CD8-positive, alpha-beta memory T cell (primary cell): ENCODE measurements at regions not wholly inside any gene's neighbourhood (a gene's known extent, or its start where the extent isn't known, plus 50 kb on each side); places are given as distances from the start of the nearest gene placed in this dataset.
"Not testable (repeated sequence)": the region's sequence is repeated elsewhere in the genome, so short reads cannot be mapped to it uniquely, and the experiment has no call there.

Experiments used
- CTCF ChIA-PET: fragments of 350-600 bp; sonication (Branson Sonifier 250); formaldehyde crosslinking; loops from one replicate; lab custom pipeline; 2021; ENCODE audit warnings: antibody characterized with exemption; lab: Charles Lee
- POLR2A ChIA-PET: fragments of 350-600 bp; sonication (Branson Sonifier 250); formaldehyde crosslinking; loops from one replicate; lab custom pipeline; 2021; ENCODE audit warnings: antibody characterized with exemption; lab: Charles Lee
- DNase-seq, 5 donors: peaks; one replicate each; pipeline versions ENCODE4 v3.0.0 to v3.0.0-alpha.2; 2020 to 2022; ENCODE audit warnings: mixed read lengths in 1 of 5
- H3K27ac ChIP-seq: one replicate; pipeline ENCODE4 v1.7.0; 2013; ENCODE audit warnings: low read depth, mild to moderate bottlenecking, low read length, moderate library complexity
- H3K27me3 ChIP-seq: 2 replicates; pipeline ENCODE4 v1.7.0; 2013; ENCODE audit warnings: low read length, mild to moderate bottlenecking; ENCODE audit not compliant: insufficient read depth, poor library complexity, severe bottlenecking
- H3K36me3 ChIP-seq: 2 replicates; pipeline ENCODE4 v1.7.0; 2013; ENCODE audit warnings: mild to moderate bottlenecking, low read length, moderate library complexity; ENCODE audit not compliant: insufficient read depth
- H3K4me1 ChIP-seq: 2 replicates; pipeline ENCODE4 v1.7.0; 2013; ENCODE audit warnings: mild to moderate bottlenecking, low read length, moderate library complexity; ENCODE audit not compliant: insufficient read depth
- H3K4me3 ChIP-seq: 2 replicates; pipeline ENCODE4 v1.7.0; 2013; ENCODE audit warnings: mild to moderate bottlenecking, low read length
- H3K9me3 ChIP-seq: 2 replicates; pipeline ENCODE4 v1.7.0; 2013; ENCODE audit warnings: mild to moderate bottlenecking, low read length
- H3K27ac Mint-ChIP-seq, 8 donors: one replicate each; pipeline ENCODE4 v1.8.0; 2020 to 2021; ENCODE audit warnings: mixed read lengths in 8 of 8, mild to moderate bottlenecking in 6 of 8, inconsistent platforms in 3 of 8, moderate library complexity in 3 of 8
- H3K27me3 Mint-ChIP-seq, 2 donors: one replicate each; pipeline ENCODE4 v1.8.0; 2020 to 2021; ENCODE audit warnings: mixed read lengths in 2 of 2, mild to moderate bottlenecking in 1 of 2, moderate library complexity in 1 of 2
- H3K36me3 Mint-ChIP-seq, 3 donors: one replicate each; pipeline ENCODE4 v1.8.0; 2020 to 2021; ENCODE audit warnings: mixed read lengths in 3 of 3, inconsistent platforms in 1 of 3, mild to moderate bottlenecking in 1 of 3
- H3K4me1 Mint-ChIP-seq, 3 donors: one replicate each; pipeline ENCODE4 v1.8.0; 2020 to 2021; ENCODE audit warnings: mixed read lengths in 3 of 3, inconsistent platforms in 1 of 3, mild to moderate bottlenecking in 1 of 3
- H3K4me3 Mint-ChIP-seq, 7 donors: one replicate each; pipeline ENCODE4 v1.8.0; 2020 to 2021; ENCODE audit warnings: mixed read lengths in 7 of 7, mild to moderate bottlenecking in 6 of 7, moderate library complexity in 4 of 7, inconsistent platforms in 2 of 7
- H3K9me3 Mint-ChIP-seq, 5 donors: one replicate each; pipeline ENCODE4 v1.8.0; 2020 to 2022; ENCODE audit warnings: mixed read lengths in 5 of 5, mild to moderate bottlenecking in 3 of 5, moderate library complexity in 2 of 5, inconsistent platforms in 1 of 5

DNA sequence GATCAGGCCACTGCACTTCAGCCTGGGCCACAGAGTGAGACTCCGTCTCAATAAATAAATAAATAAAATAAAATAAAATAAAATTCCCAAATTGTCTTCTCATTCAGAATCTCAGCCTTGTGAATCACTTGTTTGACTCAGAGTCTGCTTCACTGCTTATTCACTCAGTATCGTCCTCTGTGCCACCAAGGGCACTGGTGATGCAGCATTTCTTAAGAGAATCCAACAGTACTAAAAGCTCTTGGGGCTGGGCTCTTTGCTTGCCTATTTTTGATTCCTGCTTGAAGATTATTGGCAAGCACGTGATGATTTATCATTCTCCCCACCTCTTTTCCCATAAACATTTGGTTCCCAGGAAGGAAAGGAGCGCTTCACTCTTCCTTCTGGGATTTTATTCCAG is 54.8 kb upstream of the HMGB1 start:
- Histone ChIP-seq H3K9me3 (no peaks in the 10 kb centered on the region), H3K36me3 (no peaks in the 10 kb centered on the region), H3K27ac (no peak overlapping the region), H3K4me3 (no peak overlapping the region), H3K27me3 (no peaks in the 10 kb centered on the region), H3K4me1 (no peaks in the 10 kb centered on the region)
- no peak for DNase-seq
- ChIA-PET CTCF (no interaction called here), POLR2A (no interaction called here)
- Mint-ChIP-seq H3K36me3 (no peaks in the 10 kb centered on the region), H3K9me3 (peaks cover 0 to 2% (median 0%) of the 10 kb centered on the region in 5 donors), H3K27me3 (peaks cover 0 to 6% of the 10 kb centered on the region in 2 donors), H3K4me3 (no peak overlapping the region), H3K4me1 (peaks cover 5 to 8% (median 6%) of the 10 kb centered on the region in 3 donors), H3K27ac (no peak overlapping the region)

DNA sequence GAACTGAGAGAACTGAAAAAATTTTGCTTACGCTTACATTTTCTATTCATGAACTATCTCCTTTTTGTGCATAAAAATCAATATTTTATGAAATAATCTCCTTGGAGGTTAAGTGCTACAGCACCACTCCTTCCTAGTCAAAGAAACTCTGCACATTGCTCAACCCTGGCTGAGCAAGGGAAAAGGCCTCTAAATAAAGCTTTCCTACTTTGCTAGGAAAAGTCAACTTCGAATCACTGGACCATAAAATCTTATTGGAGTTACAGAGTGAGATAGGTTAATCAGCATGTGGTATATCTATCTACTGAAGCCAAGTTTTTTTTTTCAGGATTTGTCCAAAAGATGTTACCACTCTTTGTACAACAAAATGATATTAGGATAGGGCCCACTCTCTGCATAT is 57.5 kb upstream of the HMGB1 start:
- Mint-ChIP-seq H3K4me3 (no peak overlapping the region), H3K27ac (no peak overlapping the region), H3K27me3 (peaks cover 0 to 4% of the 10 kb centered on the region in 2 donors), H3K4me1 (peaks cover 5 to 8% (median 6%) of the 10 kb centered on the region in 3 donors), H3K9me3 (peaks cover 0 to 2% (median 0%) of the 10 kb centered on the region in 5 donors), H3K36me3 (no peaks in the 10 kb centered on the region)
- Histone ChIP-seq H3K36me3 (no peaks in the 10 kb centered on the region), H3K4me3 (no peak overlapping the region), H3K4me1 (no peaks in the 10 kb centered on the region), H3K27ac (no peak overlapping the region), H3K9me3 (no peaks in the 10 kb centered on the region), H3K27me3 (no peaks in the 10 kb centered on the region)
- POLR2A ChIA-PET: interaction anchor here (0.7 kb wide), 1 partner anchor 101 kb away, joined by 3 read pairs; the partner anchor contains the start of gene UBE2L5
- DNase-seq: no peak
- CTCF ChIA-PET: interaction anchor here (1.6 kb wide), 1 partner anchor 10 kb away, joined by 3 read pairs; no protein-coding TSS in a partner anchor

DNA sequence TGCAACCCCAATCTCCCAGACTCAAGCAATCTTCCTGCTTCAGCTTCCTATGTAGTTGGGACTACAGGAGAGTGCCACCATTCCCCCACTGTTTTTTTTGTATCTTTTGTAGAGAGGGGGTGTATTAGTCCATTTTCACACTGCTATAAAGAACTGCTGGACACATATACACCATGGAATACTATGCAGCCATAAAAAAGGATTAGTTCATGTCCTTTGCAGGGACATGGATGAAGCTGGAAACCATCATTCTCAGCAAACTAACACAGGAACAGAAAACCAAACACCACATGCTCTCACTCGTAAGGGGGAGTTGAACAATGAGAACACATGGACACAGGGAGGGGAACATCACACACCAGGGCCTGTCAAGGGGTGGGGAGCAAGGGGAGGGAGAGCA is 58.1 kb upstream of the HMGB1 start:
- H3K9me3 Mint-ChIP-seq, DNase-seq, H3K9me3 ChIP-seq, H3K36me3 ChIP-seq, H3K4me3 Mint-ChIP-seq, H3K27me3 ChIP-seq, CTCF ChIA-PET, H3K4me1 ChIP-seq, H3K27ac ChIP-seq, POLR2A ChIA-PET, H3K36me3 Mint-ChIP-seq, H3K4me3 ChIP-seq, H3K27me3 Mint-ChIP-seq, H3K4me1 Mint-ChIP-seq: not testable (repeated sequence)
- peak overlapping the region in 1 of 8 donors; percentile 70 for H3K27ac Mint-ChIP-seq

GRCh38 chr13:30525212-30525611 is 59.5 kb upstream of the HMGB1 start:
- CTCF ChIA-PET, H3K36me3 ChIP-seq, H3K9me3 ChIP-seq, H3K27me3 ChIP-seq, H3K4me3 ChIP-seq, H3K4me1 ChIP-seq, H3K4me1 Mint-ChIP-seq, H3K27me3 Mint-ChIP-seq, H3K4me3 Mint-ChIP-seq, H3K27ac Mint-ChIP-seq, H3K9me3 Mint-ChIP-seq, POLR2A ChIA-PET, H3K27ac ChIP-seq, H3K36me3 Mint-ChIP-seq: not testable (repeated sequence)
- DNase-seq: peak in 1 of 5 donors; percentile 60

- no peak for DNase-seq
- Histone ChIP-seq H3K9me3 (no peaks in the 10 kb centered on the region), H3K36me3 (no peaks in the 10 kb centered on the region), H3K4me1 (no peaks in the 10 kb centered on the region), H3K27ac (no peak overlapping the region), H3K4me3 (no peak overlapping the region), H3K27me3 (no peaks in the 10 kb centered on the region)
- CTCF ChIA-PET: no interaction called here
- Mint-ChIP-seq H3K9me3 (peaks cover 0 to 2% (median 0%) of the 10 kb centered on the region in 5 donors), H3K36me3 (no peaks in the 10 kb centered on the region), H3K4me3 (peak overlapping the region in 1 of 7 donors; percentile 29), H3K27ac (no peak overlapping the region), H3K27me3 (peaks cover 0 to 3% of the 10 kb centered on the region in 2 donors), H3K4me1 (peaks cover 5 to 8% (median 6%) of the 10 kb centered on the region in 3 donors)
- POLR2A ChIA-PET: no interaction called here
These were observed 61.1 kb upstream of the HMGB1 start for GRCh38 chr13:30526612-30527495.

- Mint-ChIP-seq H3K27me3 (peaks cover 0 to under 1% of the 10 kb centered on the region in 2 donors), H3K36me3 (no peaks in the 10 kb centered on the region), H3K9me3 (peaks cover 0 to under 1% (median 0%) of the 10 kb centered on the region in 5 donors), H3K4me1 (peaks cover 5 to 8% (median 6%) of the 10 kb centered on the region in 3 donors), H3K4me3 (no peak overlapping the region), H3K27ac (no peak overlapping the region)
- Histone ChIP-seq H3K27ac (no peak overlapping the region), H3K36me3 (no peaks in the 10 kb centered on the region), H3K9me3 (no peaks in the 10 kb centered on the region), H3K4me1 (no peaks in the 10 kb centered on the region), H3K4me3 (no peak overlapping the region), H3K27me3 (no peaks in the 10 kb centered on the region)
- ChIA-PET CTCF (no interaction called here), POLR2A (no interaction called here)
- no peak for DNase-seq
These were observed 63.5 kb upstream of the HMGB1 start for GRCh38 chr13:30529085-30529834.

- Histone ChIP-seq H3K9me3 (no peaks in the 10 kb centered on the region), H3K27ac (no peak overlapping the region), H3K4me1 (no peaks in the 10 kb centered on the region), H3K27me3 (no peaks in the 10 kb centered on the region), H3K36me3 (no peaks in the 10 kb centered on the region), H3K4me3 (no peak overlapping the region)
- ChIA-PET CTCF (no interaction called here), POLR2A (no interaction called here)
- no peak for DNase-seq
- Mint-ChIP-seq H3K27ac (no peak overlapping the region), H3K36me3 (no peaks in the 10 kb centered on the region), H3K9me3 (no peaks in the 10 kb centered on the region), H3K27me3 (peaks cover 0 to 1% of the 10 kb centered on the region in 2 donors), H3K4me1 (no peaks in the 10 kb centered on the region), H3K4me3 (no peak overlapping the region)
These were observed 69.3 kb upstream of the HMGB1 start for GRCh38 chr13:30535046-30535445.

DNA sequence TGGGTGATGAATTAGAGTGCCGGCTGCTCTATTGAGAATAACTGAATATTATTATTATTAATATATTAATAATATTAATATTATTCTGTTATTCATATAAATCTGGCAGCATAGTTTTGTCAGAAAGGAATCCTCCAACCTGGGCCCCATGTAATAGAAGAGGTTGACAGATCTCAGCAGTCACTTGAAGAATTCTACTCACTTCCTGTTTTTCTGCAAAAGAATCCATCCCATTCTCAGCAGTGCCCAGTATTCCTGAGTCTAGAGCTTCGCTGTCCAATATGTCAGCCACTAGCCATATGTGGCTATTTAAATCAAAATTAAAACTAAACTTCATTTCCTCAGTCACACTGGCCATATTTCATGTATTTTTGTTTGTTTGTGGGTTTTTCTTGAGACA is 72.4 kb upstream of the USPL1 start:
- DNase-seq: no peak
- Mint-ChIP-seq H3K9me3 (no peaks in the 10 kb centered on the region), H3K4me3 (no peak overlapping the region), H3K27me3 (peaks cover 5 to 6% of the 10 kb centered on the region in 2 donors), H3K36me3 (peaks cover 0 to 3% (median 0%) of the 10 kb centered on the region in 3 donors), H3K4me1 (no peaks in the 10 kb centered on the region), H3K27ac (no peak overlapping the region)
- no peaks in the 10 kb centered on the region for H3K36me3 ChIP-seq
- no peaks in the 10 kb centered on the region for H3K4me1 ChIP-seq
- no peaks in the 10 kb centered on the region for H3K9me3 ChIP-seq
- H3K4me3 ChIP-seq: no peak overlapping the region
- ChIA-PET POLR2A (no interaction called here), CTCF (no interaction called here)
- H3K27me3 ChIP-seq: no peaks in the 10 kb centered on the region
- H3K27ac ChIP-seq: no peak overlapping the region
